HG03025 (cell line): ENCODE measurements at regions not wholly inside any gene's neighbourhood (a gene's known extent, or its start where the extent isn't known, plus 50 kb on each side); places are given as distances from the start of the nearest gene placed in this dataset.

ENCODE experiments used
- ATAC-seq: cut with Tn5 transposase; IDR thresholded peaks from one replicate; pipeline ENCODE4 v1.9.1; 2021; ENCODE audit warnings: mild to moderate bottlenecking, moderate library complexity; ENCODE audit not compliant: unreplicated experiment, low FRiP score

GRCh38 chr12:42707312-42708226 lies 118.0 kb upstream of the PRICKLE1 start:
- no peak for ATAC-seq

- ATAC-seq: no peak
Observed at GRCh38 chr12:42706321-42706720, 116.8 kb upstream of the PRICKLE1 start.

- no peak for ATAC-seq
Observed at GRCh38 chr12:42705863-42706262, 116.3 kb upstream of the PRICKLE1 start.

- no peak for ATAC-seq
Observed at GRCh38 chr12:42704810-42705401, 115.4 kb upstream of the PRICKLE1 start.

GRCh38 chr12:42704340-42704739 lies 114.8 kb upstream of the PRICKLE1 start:
- no peak for ATAC-seq

GRCh38 chr12:42701084-42701483 lies 111.5 kb upstream of the PRICKLE1 start:
- ATAC-seq: no peak

GRCh38 chr12:42698213-42698612 lies 108.7 kb upstream of the PRICKLE1 start:
- ATAC-seq: no peak

GRCh38 chr12:42696406-42697149 lies 107.0 kb upstream of the PRICKLE1 start:
- ATAC-seq: no peak

- no peak for ATAC-seq
Observed at GRCh38 chr12:42695490-42695995, 106.0 kb upstream of the PRICKLE1 start.

- no peak for ATAC-seq
Observed at GRCh38 chr12:42692749-42693148, 103.2 kb upstream of the PRICKLE1 start.

- no peak for ATAC-seq
Observed at GRCh38 chr12:42691991-42692557, 102.5 kb upstream of the PRICKLE1 start.

GRCh38 chr12:42690264-42690663 lies 100.7 kb upstream of the PRICKLE1 start:
- ATAC-seq: no peak

- ATAC-seq: no peak
Observed at GRCh38 chr12:42689699-42690098, 100.2 kb upstream of the PRICKLE1 start.

- no peak for ATAC-seq
Observed at GRCh38 chr12:42686514-42687172, 97.1 kb upstream of the PRICKLE1 start.

GRCh38 chr12:42684802-42685071 lies 95.2 kb upstream of the PRICKLE1 start:
- no peak for ATAC-seq

- no peak for ATAC-seq
Observed at GRCh38 chr12:42683933-42684801, 94.6 kb upstream of the PRICKLE1 start.

GRCh38 chr12:42683266-42683665 lies 93.7 kb upstream of the PRICKLE1 start:
- no peak for ATAC-seq

GRCh38 chr12:42679466-42679865 lies 89.9 kb upstream of the PRICKLE1 start:
- no peak for ATAC-seq

GRCh38 chr12:42677461-42677860 lies 87.9 kb upstream of the PRICKLE1 start:
- ATAC-seq: no peak
